ENCODE measurements at regions not wholly inside any gene's neighbourhood (a gene's known extent, or its start where the extent isn't known, plus 50 kb on each side); places are given as distances from the start of the nearest gene placed in this dataset.

- H3K4me1 ChIP-seq (ENCODE audit: control insufficient read depth, low read length), result no peaks in the 10 kb centered on the region
- no peaks in the 10 kb centered on the region for H3F3A ChIP-seq (ENCODE audit: control insufficient read depth, insufficient read depth)
- no peaks in the 10 kb centered on the region for H3K9me3 ChIP-seq (ENCODE audit: control insufficient read depth, insufficient read depth, low read length)
- TF ChIP-seq, protein P1, sequence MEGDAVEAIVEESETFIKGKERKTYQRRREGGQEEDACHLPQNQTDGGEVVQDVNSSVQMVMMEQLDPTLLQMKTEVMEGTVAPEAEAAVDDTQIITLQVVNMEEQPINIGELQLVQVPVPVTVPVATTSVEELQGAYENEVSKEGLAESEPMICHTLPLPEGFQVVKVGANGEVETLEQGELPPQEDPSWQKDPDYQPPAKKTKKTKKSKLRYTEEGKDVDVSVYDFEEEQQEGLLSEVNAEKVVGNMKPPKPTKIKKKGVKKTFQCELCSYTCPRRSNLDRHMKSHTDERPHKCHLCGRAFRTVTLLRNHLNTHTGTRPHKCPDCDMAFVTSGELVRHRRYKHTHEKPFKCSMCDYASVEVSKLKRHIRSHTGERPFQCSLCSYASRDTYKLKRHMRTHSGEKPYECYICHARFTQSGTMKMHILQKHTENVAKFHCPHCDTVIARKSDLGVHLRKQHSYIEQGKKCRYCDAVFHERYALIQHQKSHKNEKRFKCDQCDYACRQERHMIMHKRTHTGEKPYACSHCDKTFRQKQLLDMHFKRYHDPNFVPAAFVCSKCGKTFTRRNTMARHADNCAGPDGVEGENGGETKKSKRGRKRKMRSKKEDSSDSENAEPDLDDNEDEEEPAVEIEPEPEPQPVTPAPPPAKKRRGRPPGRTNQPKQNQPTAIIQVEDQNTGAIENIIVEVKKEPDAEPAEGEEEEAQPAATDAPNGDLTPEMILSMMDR (IDR thresholded peaks at IDR 0.05; ENCODE audit: low read depth, low read length, poor library complexity, severe bottlenecking), result no peak
- TF ChIP-seq EZH2phosphoT487 (IDR thresholded peaks at IDR 0.05; ENCODE audit: borderline replicate concordance, low read length), result no peak
- H3K27me3 ChIP-seq (ENCODE audit: control insufficient read depth, low read length), result no peaks in the 10 kb centered on the region
- H4K20me1 ChIP-seq (ENCODE audit: control insufficient read depth, insufficient read depth, low read depth, low read length), result no peaks in the 10 kb centered on the region
- H3K9me2 ChIP-seq (replicated peaks; ENCODE audit: control insufficient read depth, low read length), result no peaks in the 10 kb centered on the region
- no peak overlapping the region for H3K4me3 ChIP-seq (ENCODE audit: low read length)
- H3K27ac ChIP-seq (ENCODE audit: low read depth, low read length), result no peak overlapping the region
- H3K79me2 ChIP-seq (ENCODE audit: control insufficient read depth, low read length), result no peaks in the 10 kb centered on the region
- no peaks in the 10 kb centered on the region for H3K36me3 ChIP-seq (ENCODE audit: control insufficient read depth, low read length)
- no peak overlapping the region for H3K4me2 ChIP-seq (ENCODE audit: low read length)
These were observed 279.3 kb upstream of the FBXL7 start for GRCh38 chr5:15220642-15221173.

DNA sequence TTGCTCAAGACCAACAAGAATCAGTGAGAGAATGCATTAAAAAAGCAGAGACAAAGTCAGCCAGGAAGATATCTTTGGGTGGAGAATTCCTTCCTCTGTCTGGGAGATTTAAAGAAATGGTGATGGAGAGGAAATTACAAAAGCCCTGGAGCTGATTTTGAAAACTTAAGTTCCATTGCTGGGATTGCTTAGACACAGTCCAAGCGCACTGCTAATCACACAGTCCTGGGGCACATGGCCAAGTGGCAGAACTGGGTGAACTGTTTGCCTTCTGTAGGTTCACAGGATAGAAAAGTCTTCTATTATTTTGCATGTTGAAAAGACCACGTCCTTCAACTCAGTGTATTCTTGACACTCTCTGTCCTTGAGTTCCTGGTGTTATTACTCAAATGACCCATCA, 284.9 kb upstream of the FBXL7 start:
- H3K27ac ChIP-seq (ENCODE audit: low read depth, low read length), result no peak overlapping the region
- no peaks in the 10 kb centered on the region for H3K9me3 ChIP-seq (ENCODE audit: control insufficient read depth, insufficient read depth, low read length)
- no peaks in the 10 kb centered on the region for H3K9me2 ChIP-seq (replicated peaks; ENCODE audit: control insufficient read depth, low read length)
- no peak for TF ChIP-seq EZH2phosphoT487 (IDR thresholded peaks at IDR 0.05; ENCODE audit: borderline replicate concordance, low read length)
- TF ChIP-seq, protein P1 (IDR thresholded peaks at IDR 0.05; ENCODE audit: low read depth, low read length, poor library complexity, severe bottlenecking), result no peak
- H4K20me1 ChIP-seq (ENCODE audit: control insufficient read depth, insufficient read depth, low read depth, low read length), result no peaks in the 10 kb centered on the region
- no peaks in the 10 kb centered on the region for H3K36me3 ChIP-seq (ENCODE audit: control insufficient read depth, low read length)
- H3F3A ChIP-seq (ENCODE audit: control insufficient read depth, insufficient read depth), result no peaks in the 10 kb centered on the region
- no peaks in the 10 kb centered on the region for H3K4me1 ChIP-seq (ENCODE audit: control insufficient read depth, low read length)
- H3K4me3 ChIP-seq (ENCODE audit: low read length), result no peak overlapping the region
- H3K79me2 ChIP-seq (ENCODE audit: control insufficient read depth, low read length), result no peaks in the 10 kb centered on the region
- H3K27me3 ChIP-seq (ENCODE audit: control insufficient read depth, low read length), result no peaks in the 10 kb centered on the region
- no peak overlapping the region for H3K4me2 ChIP-seq (ENCODE audit: low read length)

DNA sequence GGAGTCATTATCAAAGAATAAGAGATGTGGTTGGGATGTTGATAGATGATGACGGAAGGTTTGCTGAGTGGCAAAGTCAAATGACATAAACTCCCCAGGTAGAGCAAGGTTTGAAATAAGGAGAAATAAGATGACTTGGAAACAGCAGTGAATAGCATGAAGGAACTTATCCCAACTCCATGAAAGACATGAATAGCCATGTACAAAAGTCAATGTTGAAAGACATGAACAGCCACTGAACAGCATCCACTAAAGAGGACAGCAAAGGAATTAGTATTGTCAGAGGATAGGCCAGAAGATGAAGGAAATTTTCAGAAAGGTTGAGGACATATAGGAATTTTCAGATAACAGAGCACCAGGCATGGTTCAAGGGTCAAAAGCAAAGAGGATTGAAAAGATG, 286.0 kb upstream of the FBXL7 start:
- Histone ChIP-seq H3K4me1 (ENCODE audit: control insufficient read depth, low read length) (no peaks in the 10 kb centered on the region), H3F3A (ENCODE audit: control insufficient read depth, insufficient read depth) (no peaks in the 10 kb centered on the region), H3K4me3 (ENCODE audit: low read length) (no peak overlapping the region), H3K27ac (ENCODE audit: low read depth, low read length) (no peak overlapping the region), H3K9me3 (ENCODE audit: control insufficient read depth, insufficient read depth, low read length) (no peaks in the 10 kb centered on the region), H3K9me2 (replicated peaks; ENCODE audit: control insufficient read depth, low read length) (no peaks in the 10 kb centered on the region), H3K36me3 (ENCODE audit: control insufficient read depth, low read length) (no peaks in the 10 kb centered on the region), H3K79me2 (ENCODE audit: control insufficient read depth, low read length) (no peaks in the 10 kb centered on the region), H4K20me1 (ENCODE audit: control insufficient read depth, insufficient read depth, low read depth, low read length) (no peaks in the 10 kb centered on the region), H3K4me2 (ENCODE audit: low read length) (no peak overlapping the region), H3K27me3 (ENCODE audit: control insufficient read depth, low read length) (no peaks in the 10 kb centered on the region)
- TF ChIP-seq EZH2phosphoT487 (IDR thresholded peaks at IDR 0.05; ENCODE audit: borderline replicate concordance, low read length), result no peak

DNA sequence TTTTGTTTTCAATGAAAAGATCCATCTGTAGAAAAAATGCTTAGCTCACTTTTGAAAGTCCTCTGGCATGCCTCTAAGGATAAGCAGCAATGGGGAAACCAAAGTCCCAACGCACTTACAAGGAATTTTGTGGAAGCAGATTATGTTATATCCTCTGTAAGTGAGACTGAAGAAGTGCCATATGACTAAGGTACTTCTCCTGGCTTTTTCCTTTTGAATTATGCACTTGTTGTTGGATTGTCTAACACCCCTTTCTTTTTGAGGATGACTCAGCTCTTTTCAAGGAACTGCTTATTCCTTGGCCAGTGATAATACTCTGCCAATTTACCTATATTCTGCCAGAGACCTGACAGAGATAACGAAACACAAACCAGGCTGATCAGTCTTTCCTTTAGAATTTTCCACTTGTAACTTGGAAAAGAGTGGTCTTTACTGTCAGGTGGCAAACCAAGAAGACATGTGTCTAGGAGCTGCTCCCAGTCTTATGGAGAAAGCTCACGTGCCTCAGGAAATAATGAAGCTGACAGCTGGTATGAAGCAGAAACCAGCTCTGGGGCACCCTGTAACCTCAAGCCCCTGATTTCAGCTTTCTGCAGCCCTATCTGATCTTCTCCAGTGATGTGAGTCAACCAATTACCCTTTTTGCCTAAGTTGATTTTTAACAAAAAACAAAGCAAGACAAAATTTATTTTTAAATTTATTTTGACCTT, 290.8 kb upstream of the FBXL7 start:
- Histone ChIP-seq H3K27ac (ENCODE audit: low read depth, low read length) (no peak overlapping the region), H4K20me1 (ENCODE audit: control insufficient read depth, insufficient read depth, low read depth, low read length) (no peaks in the 10 kb centered on the region), H3K4me3 (ENCODE audit: low read length) (no peak overlapping the region), H3K27me3 (ENCODE audit: control insufficient read depth, low read length) (no peaks in the 10 kb centered on the region), H3K9me3 (ENCODE audit: control insufficient read depth, insufficient read depth, low read length) (no peaks in the 10 kb centered on the region), H3F3A (ENCODE audit: control insufficient read depth, insufficient read depth) (no peaks in the 10 kb centered on the region), H3K79me2 (ENCODE audit: control insufficient read depth, low read length) (no peaks in the 10 kb centered on the region), H3K4me1 (ENCODE audit: control insufficient read depth, low read length) (no peaks in the 10 kb centered on the region), H3K9me2 (replicated peaks; ENCODE audit: control insufficient read depth, low read length) (no peaks in the 10 kb centered on the region), H3K36me3 (ENCODE audit: control insufficient read depth, low read length) (no peaks in the 10 kb centered on the region), H3K4me2 (ENCODE audit: low read length) (no peak overlapping the region)
- TF ChIP-seq EZH2phosphoT487 (IDR thresholded peaks at IDR 0.05; ENCODE audit: borderline replicate concordance, low read length), result no peak
- TF ChIP-seq, protein P1 (IDR thresholded peaks at IDR 0.05; ENCODE audit: low read depth, low read length, poor library complexity, severe bottlenecking), result no peak

All from DOHH2 (cell line).